ENCODE measurements at regions not wholly inside any gene's neighbourhood (a gene's known extent, or its start where the extent isn't known, plus 50 kb on each side); places are given as distances from the start of the nearest gene placed in this dataset.

- no peaks in the 10 kb centered on the region for H3K9me3 ChIP-seq (ENCODE audit: insufficient read depth, low read length)
- no peak overlapping the region for H3K4me3 ChIP-seq (ENCODE audit: insufficient read length, low read depth)
- TF ChIP-seq SUZ12 (IDR thresholded peaks at IDR 0.05; ENCODE audit: extremely low read depth, insufficient read depth, insufficient read length) (no peak), ZNF274 (IDR thresholded peaks at IDR 0.05; ENCODE audit: low read depth, low read length) (no peak), YY1 (IDR thresholded peaks at IDR 0.05; ENCODE audit: insufficient read depth, insufficient read length) (no peak)
- DNase-seq (ENCODE audit: low read depth, low spot score) = no peak
- H3K4me1 ChIP-seq (ENCODE audit: insufficient read depth, insufficient read length) = no peaks in the 10 kb centered on the region
- no peaks in the 10 kb centered on the region for H3K27me3 ChIP-seq (ENCODE audit: insufficient read depth, insufficient read length)
- no peaks in the 10 kb centered on the region for H3K36me3 ChIP-seq (ENCODE audit: insufficient read depth, insufficient read length, low read length)
- H3K9ac ChIP-seq (ENCODE audit: insufficient read length, low read depth) = no peak overlapping the region
These were observed 410.6 kb upstream of the FIGN start for GRCh38 chr2:164146441-164146840.

- H3K27me3 ChIP-seq (ENCODE audit: insufficient read depth, insufficient read length) = no peaks in the 10 kb centered on the region
- no peak for TF ChIP-seq ZNF274 (IDR thresholded peaks at IDR 0.05; ENCODE audit: low read depth, low read length)
- TF ChIP-seq YY1 (IDR thresholded peaks at IDR 0.05; ENCODE audit: insufficient read depth, insufficient read length) = no peak
- TF ChIP-seq SUZ12 (IDR thresholded peaks at IDR 0.05; ENCODE audit: extremely low read depth, insufficient read depth, insufficient read length) = no peak
- no peak for DNase-seq (ENCODE audit: low read depth, low spot score)
- H3K9me3 ChIP-seq (ENCODE audit: insufficient read depth, low read length) = no peaks in the 10 kb centered on the region
- H3K9ac ChIP-seq (ENCODE audit: insufficient read length, low read depth) = no peak overlapping the region
- H3K4me1 ChIP-seq (ENCODE audit: insufficient read depth, insufficient read length) = no peaks in the 10 kb centered on the region
- no peaks in the 10 kb centered on the region for H3K36me3 ChIP-seq (ENCODE audit: insufficient read depth, insufficient read length, low read length)
- H3K4me3 ChIP-seq (ENCODE audit: insufficient read length, low read depth) = no peak overlapping the region
These were observed 409.5 kb upstream of the FIGN start for GRCh38 chr2:164145093-164145987.

GRCh38 chr2:164143183-164143930 is 407.5 kb upstream of the FIGN start:
- Histone ChIP-seq H3K27me3 (ENCODE audit: insufficient read depth, insufficient read length) (no peaks in the 10 kb centered on the region), H3K4me3 (ENCODE audit: insufficient read length, low read depth) (no peak overlapping the region), H3K36me3 (ENCODE audit: insufficient read depth, insufficient read length, low read length) (no peaks in the 10 kb centered on the region), H3K9me3 (ENCODE audit: insufficient read depth, low read length) (no peaks in the 10 kb centered on the region), H3K4me1 (ENCODE audit: insufficient read depth, insufficient read length) (no peaks in the 10 kb centered on the region), H3K9ac (ENCODE audit: insufficient read length, low read depth) (no peak overlapping the region)
- TF ChIP-seq ZNF274 (IDR thresholded peaks at IDR 0.05; ENCODE audit: low read depth, low read length) (no peak), SUZ12 (IDR thresholded peaks at IDR 0.05; ENCODE audit: extremely low read depth, insufficient read depth, insufficient read length) (no peak), YY1 (IDR thresholded peaks at IDR 0.05; ENCODE audit: insufficient read depth, insufficient read length) (no peak)
- DNase-seq (ENCODE audit: low read depth, low spot score) = no peak

GRCh38 chr2:164142755-164143154 is 406.9 kb upstream of the FIGN start:
- Histone ChIP-seq H3K9ac (ENCODE audit: insufficient read length, low read depth) (no peak overlapping the region), H3K9me3 (ENCODE audit: insufficient read depth, low read length) (no peaks in the 10 kb centered on the region), H3K27me3 (ENCODE audit: insufficient read depth, insufficient read length) (no peaks in the 10 kb centered on the region), H3K4me1 (ENCODE audit: insufficient read depth, insufficient read length) (no peaks in the 10 kb centered on the region), H3K4me3 (ENCODE audit: insufficient read length, low read depth) (no peak overlapping the region), H3K36me3 (ENCODE audit: insufficient read depth, insufficient read length, low read length) (no peaks in the 10 kb centered on the region)
- DNase-seq (ENCODE audit: low read depth, low spot score) = no peak
- no peak for TF ChIP-seq SUZ12 (IDR thresholded peaks at IDR 0.05; ENCODE audit: extremely low read depth, insufficient read depth, insufficient read length)
- no peak for TF ChIP-seq YY1 (IDR thresholded peaks at IDR 0.05; ENCODE audit: insufficient read depth, insufficient read length)
- TF ChIP-seq ZNF274 (IDR thresholded peaks at IDR 0.05; ENCODE audit: low read depth, low read length) = no peak

- no peaks in the 10 kb centered on the region for H3K9me3 ChIP-seq (ENCODE audit: insufficient read depth, low read length)
- TF ChIP-seq ZNF274 (IDR thresholded peaks at IDR 0.05; ENCODE audit: low read depth, low read length) (no peak), YY1 (IDR thresholded peaks at IDR 0.05; ENCODE audit: insufficient read depth, insufficient read length) (no peak), SUZ12 (IDR thresholded peaks at IDR 0.05; ENCODE audit: extremely low read depth, insufficient read depth, insufficient read length) (no peak)
- H3K27me3 ChIP-seq (ENCODE audit: insufficient read depth, insufficient read length) = no peaks in the 10 kb centered on the region
- H3K9ac ChIP-seq (ENCODE audit: insufficient read length, low read depth) = no peak overlapping the region
- DNase-seq (ENCODE audit: low read depth, low spot score) = no peak
- no peaks in the 10 kb centered on the region for H3K4me1 ChIP-seq (ENCODE audit: insufficient read depth, insufficient read length)
- H3K4me3 ChIP-seq (ENCODE audit: insufficient read length, low read depth) = no peak overlapping the region
- no peaks in the 10 kb centered on the region for H3K36me3 ChIP-seq (ENCODE audit: insufficient read depth, insufficient read length, low read length)
These were observed 405.5 kb upstream of the FIGN start for GRCh38 chr2:164141271-164141670.

DNA sequence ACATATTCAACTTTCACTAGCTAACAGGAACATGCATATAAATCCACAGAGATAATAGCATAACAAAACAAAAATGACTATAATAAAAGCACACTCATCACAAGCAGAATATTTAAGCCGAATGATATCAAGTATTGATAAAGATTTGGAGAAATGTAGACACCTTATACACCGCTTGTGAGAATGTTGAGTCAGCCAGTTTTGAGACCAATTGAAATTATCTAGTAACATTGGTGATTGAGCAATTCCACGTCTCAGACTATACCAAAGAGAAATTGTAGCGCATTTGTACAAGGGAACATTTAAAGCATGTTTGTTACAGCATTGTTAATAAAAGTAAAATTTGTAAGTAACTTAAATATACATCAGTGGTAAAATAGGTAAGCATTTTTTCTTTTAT is 402.9 kb upstream of the FIGN start:
- no peak overlapping the region for H3K9ac ChIP-seq (ENCODE audit: insufficient read length, low read depth)
- TF ChIP-seq SUZ12 (IDR thresholded peaks at IDR 0.05; ENCODE audit: extremely low read depth, insufficient read depth, insufficient read length) = no peak
- no peaks in the 10 kb centered on the region for H3K4me1 ChIP-seq (ENCODE audit: insufficient read depth, insufficient read length)
- H3K36me3 ChIP-seq (ENCODE audit: insufficient read depth, insufficient read length, low read length) = no peaks in the 10 kb centered on the region
- no peak overlapping the region for H3K4me3 ChIP-seq (ENCODE audit: insufficient read length, low read depth)
- DNase-seq (ENCODE audit: low read depth, low spot score) = no peak
- no peaks in the 10 kb centered on the region for H3K27me3 ChIP-seq (ENCODE audit: insufficient read depth, insufficient read length)
- H3K9me3 ChIP-seq (ENCODE audit: insufficient read depth, low read length) = no peaks in the 10 kb centered on the region

DNA sequence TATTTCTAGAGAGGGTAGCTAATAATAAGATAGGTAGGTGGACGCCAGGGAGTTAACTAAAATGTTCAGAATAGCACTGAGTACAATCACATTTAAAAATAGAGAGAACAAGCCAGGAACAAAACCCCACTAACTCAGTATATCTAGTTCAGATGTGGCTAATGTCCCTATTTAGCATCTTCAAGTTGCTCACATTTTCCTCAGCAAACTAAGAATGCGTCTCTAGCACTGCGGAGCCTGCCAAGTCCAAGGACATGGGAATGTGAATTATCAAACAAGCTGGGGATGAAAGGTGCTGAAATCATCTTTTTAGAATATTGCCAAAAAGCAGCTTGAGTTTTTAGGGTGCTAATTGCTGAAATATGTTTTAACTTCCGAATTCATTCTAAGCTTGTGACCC is 398.5 kb upstream of the FIGN start:
- no peak for DNase-seq (ENCODE audit: low read depth, low spot score)
- H3K27me3 ChIP-seq (ENCODE audit: insufficient read depth, insufficient read length) = no peaks in the 10 kb centered on the region
- H3K4me3 ChIP-seq (ENCODE audit: insufficient read length, low read depth) = no peak overlapping the region
- no peak for TF ChIP-seq SUZ12 (IDR thresholded peaks at IDR 0.05; ENCODE audit: extremely low read depth, insufficient read depth, insufficient read length)
- TF ChIP-seq ZNF274 (IDR thresholded peaks at IDR 0.05; ENCODE audit: low read depth, low read length) = no peak
- no peak for TF ChIP-seq YY1 (IDR thresholded peaks at IDR 0.05; ENCODE audit: insufficient read depth, insufficient read length)
- no peaks in the 10 kb centered on the region for H3K9me3 ChIP-seq (ENCODE audit: insufficient read depth, low read length)
- no peaks in the 10 kb centered on the region for H3K36me3 ChIP-seq (ENCODE audit: insufficient read depth, insufficient read length, low read length)
- H3K9ac ChIP-seq (ENCODE audit: insufficient read length, low read depth) = no peak overlapping the region
- H3K4me1 ChIP-seq (ENCODE audit: insufficient read depth, insufficient read length) = no peaks in the 10 kb centered on the region

Measured in NT2/D1 (cell line).